SK-N-MC (cell line): ENCODE measurements at regions not wholly inside any gene's neighbourhood (a gene's known extent, or its start where the extent isn't known, plus 50 kb on each side); places are given as distances from the start of the nearest gene placed in this dataset.

Experiments used
- EZH2 ChIP-seq: fragments of 200-600 bp; sonication (generic); IDR thresholded peaks from one replicate; pipeline ENCODE4 v1.6.1; 2017; ENCODE audit warnings: antibody characterized with exemption
- POLR2AphosphoS5 ChIP-seq: IDR thresholded peaks from 2 replicates; pipeline ENCODE4 v1.6.1; 2012; ENCODE audit warnings: mild to moderate bottlenecking, low read depth, low read length, borderline replicate concordance

DNA sequence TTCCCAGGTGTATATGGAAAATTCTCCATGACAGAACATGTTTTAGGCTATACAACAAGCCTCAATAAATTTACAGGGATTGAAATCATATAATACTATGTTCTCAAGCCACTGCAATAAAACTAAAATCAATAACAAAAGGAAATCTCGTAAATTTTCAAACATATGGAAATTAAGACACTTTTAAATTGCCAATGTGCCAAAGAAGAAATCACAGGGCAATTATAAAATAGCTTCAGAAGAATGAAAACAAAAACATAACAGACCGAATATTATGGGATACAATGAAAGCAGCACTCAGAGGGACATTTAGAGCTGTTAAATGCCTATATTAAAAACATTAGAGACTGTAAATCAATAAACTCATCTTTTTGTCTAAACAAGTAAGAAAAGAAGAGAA, 555.7 kb upstream of the B3GAT1 start:
- TF ChIP-seq POLR2AphosphoS5 (no peak), EZH2 (no peak)
